ENCODE measurements at regions not wholly inside any gene's neighbourhood (a gene's known extent, or its start where the extent isn't known, plus 50 kb on each side); places are given as distances from the start of the nearest gene placed in this dataset.

GRCh38 chr11:23013509-23013908, 153.2 kb upstream of the CCDC179 start:
- TF ChIP-seq CTCF (optimal IDR thresholded peaks at IDR 0.05 in 1 of 3, IDR thresholded peaks at IDR 0.05 in 1 of 3, conservative IDR thresholded peaks at IDR 0.05 in 1 of 3; ENCODE audit: extremely low read depth in 1 of 3, insufficient read depth in 2 of 3, low read length in 3 of 3) (no peak), EZH2 (IDR thresholded peaks at IDR 0.05; ENCODE audit: low read length) (no peak)
- H3K36me3 ChIP-seq (ENCODE audit: control insufficient read depth in 2 of 2, extremely low read depth in 1 of 2, insufficient read depth in 2 of 2, low read length in 2 of 2): no peaks in the 10 kb centered on the region
- H3K4me2 ChIP-seq (ENCODE audit: control insufficient read depth, extremely low read depth, insufficient read depth, low read depth, low read length): no peak overlapping the region
- H3K27me3 ChIP-seq (ENCODE audit: control insufficient read depth, extremely low read depth, insufficient read depth, low read length): no peaks in the 10 kb centered on the region
- DNase-seq (ENCODE audit: low read depth, low spot score) (no peak), FAIRE-seq (no peak)
- no peaks in the 10 kb centered on the region for H3K4me1 ChIP-seq (ENCODE audit: control insufficient read depth, extremely low read depth, insufficient read depth, low read length)
- no peak overlapping the region for H3K4me3 ChIP-seq (ENCODE audit: control insufficient read depth in 2 of 3, extremely low read depth in 1 of 3, insufficient read depth in 2 of 3, low read depth in 1 of 3, low read length in 3 of 3)
- H3K9ac ChIP-seq (ENCODE audit: control insufficient read depth, extremely low read depth, insufficient read depth, low read length): no peak overlapping the region
- H3K27ac ChIP-seq (ENCODE audit: control insufficient read depth, insufficient read depth, low read length): no peak overlapping the region
- no peaks in the 10 kb centered on the region for H3K9me3 ChIP-seq (ENCODE audit: control insufficient read depth, low read depth, low read length)
- no peaks in the 10 kb centered on the region for H4K20me1 ChIP-seq (ENCODE audit: control insufficient read depth, extremely low read depth, insufficient read depth, low read length)
- dilution Hi-C loops (cut with MboI; ENCODE audit: extremely low pct_ligation_motif_present, low sequenced_read_pairs): no loop called here
- H2AFZ ChIP-seq (ENCODE audit: control insufficient read depth, low read length): no peak overlapping the region
- no peaks in the 10 kb centered on the region for H3K79me2 ChIP-seq (ENCODE audit: control insufficient read depth, insufficient read depth, low read length)
- H3K9me1 ChIP-seq (ENCODE audit: control insufficient read depth, extremely low read depth, insufficient read depth, low read length): no peaks in the 10 kb centered on the region

GRCh38 chr11:23021287-23021863, 161.1 kb upstream of the CCDC179 start:
- dilution Hi-C loops (cut with MboI; ENCODE audit: extremely low pct_ligation_motif_present, low sequenced_read_pairs): no loop called here
- H3K4me3 ChIP-seq (ENCODE audit: control insufficient read depth in 2 of 3, extremely low read depth in 1 of 3, insufficient read depth in 2 of 3, low read depth in 1 of 3, low read length in 3 of 3): no peak overlapping the region
- DNase-seq (ENCODE audit: low read depth, low spot score): no peak
- no peak overlapping the region for H2AFZ ChIP-seq (ENCODE audit: control insufficient read depth, low read length)
- no peak overlapping the region for H3K27ac ChIP-seq (ENCODE audit: control insufficient read depth, insufficient read depth, low read length)
- no peaks in the 10 kb centered on the region for H3K36me3 ChIP-seq (ENCODE audit: control insufficient read depth in 2 of 2, extremely low read depth in 1 of 2, insufficient read depth in 2 of 2, low read length in 2 of 2)
- no peak overlapping the region for H3K9ac ChIP-seq (ENCODE audit: control insufficient read depth, extremely low read depth, insufficient read depth, low read length)
- TF ChIP-seq CTCF (optimal IDR thresholded peaks at IDR 0.05 in 1 of 3, IDR thresholded peaks at IDR 0.05 in 1 of 3, conservative IDR thresholded peaks at IDR 0.05 in 1 of 3; ENCODE audit: extremely low read depth in 1 of 3, insufficient read depth in 2 of 3, low read length in 3 of 3) (peak; percentile 7 to 19 (median 12)), EZH2 (IDR thresholded peaks at IDR 0.05; ENCODE audit: low read length) (no peak)
- H3K4me2 ChIP-seq (ENCODE audit: control insufficient read depth, extremely low read depth, insufficient read depth, low read depth, low read length): no peak overlapping the region
- H3K4me1 ChIP-seq (ENCODE audit: control insufficient read depth, extremely low read depth, insufficient read depth, low read length): no peaks in the 10 kb centered on the region
- H3K27me3 ChIP-seq (ENCODE audit: control insufficient read depth, extremely low read depth, insufficient read depth, low read length): no peaks in the 10 kb centered on the region
- no peaks in the 10 kb centered on the region for H3K9me3 ChIP-seq (ENCODE audit: control insufficient read depth, low read depth, low read length)
- H3K79me2 ChIP-seq (ENCODE audit: control insufficient read depth, insufficient read depth, low read length): no peaks in the 10 kb centered on the region
- FAIRE-seq: no peak
- H3K9me1 ChIP-seq (ENCODE audit: control insufficient read depth, extremely low read depth, insufficient read depth, low read length): no peaks in the 10 kb centered on the region
- no peaks in the 10 kb centered on the region for H4K20me1 ChIP-seq (ENCODE audit: control insufficient read depth, extremely low read depth, insufficient read depth, low read length)
